Erythroblast (primary cell): ENCODE measurements at regions not wholly inside any gene's neighbourhood (a gene's known extent, or its start where the extent isn't known, plus 50 kb on each side); places are given as distances from the start of the nearest gene placed in this dataset.
"Not testable (repeated sequence)": the region's sequence is repeated elsewhere in the genome, so short reads cannot be mapped to it uniquely, and the experiment has no call there.

Experiments
- DNase-seq, 2 experiments: peaks; one replicate each; lab custom pipeline; 2025; lab: John Stamatoyannopoulos, UW
- GATA1 ChIP-seq: IDR thresholded peaks from 2 replicates; pipeline ENCODE4 v1.6.1; 2011; ENCODE audit warnings: low read depth, mild to moderate bottlenecking, control low read depth, low read length, moderate library complexity
- POLR2A ChIP-seq: IDR thresholded peaks from 2 replicates; pipeline ENCODE4 v1.6.1; 2011; ENCODE audit warnings: mild to moderate bottlenecking, low read length

GRCh38 chr2:235421618-235422017 lies 72.2 kb upstream of the AGAP1 start:
- no peak for DNase-seq
- TF ChIP-seq POLR2A, result no peak
- no peak for TF ChIP-seq GATA1

- TF ChIP-seq POLR2A (no peak), GATA1 (no peak)
- no peak for DNase-seq
These were observed 63.3 kb upstream of the AGAP1 start for GRCh38 chr2:235430366-235431083.

- DNase-seq, result no peak
- TF ChIP-seq POLR2A, result no peak
- TF ChIP-seq GATA1, result no peak
These were observed 60.9 kb upstream of the AGAP1 start for GRCh38 chr2:235432741-235433520.

GRCh38 chr2:235433860-235434259 lies 60.0 kb upstream of the AGAP1 start:
- TF ChIP-seq POLR2A (no peak), GATA1 (no peak)
- no peak for DNase-seq

GRCh38 chr2:235439959-235440662 lies 53.7 kb upstream of the AGAP1 start:
- no peak for TF ChIP-seq POLR2A
- TF ChIP-seq GATA1, result no peak
- DNase-seq, result no peak

- DNase-seq, result not testable (repeated sequence)
These were observed 50.3 kb upstream of the AGAP1 start for GRCh38 chr2:235443580-235443979.
